ENCODE measurements at regions not wholly inside any gene's neighbourhood (a gene's known extent, or its start where the extent isn't known, plus 50 kb on each side); places are given as distances from the start of the nearest gene placed in this dataset.

DNA sequence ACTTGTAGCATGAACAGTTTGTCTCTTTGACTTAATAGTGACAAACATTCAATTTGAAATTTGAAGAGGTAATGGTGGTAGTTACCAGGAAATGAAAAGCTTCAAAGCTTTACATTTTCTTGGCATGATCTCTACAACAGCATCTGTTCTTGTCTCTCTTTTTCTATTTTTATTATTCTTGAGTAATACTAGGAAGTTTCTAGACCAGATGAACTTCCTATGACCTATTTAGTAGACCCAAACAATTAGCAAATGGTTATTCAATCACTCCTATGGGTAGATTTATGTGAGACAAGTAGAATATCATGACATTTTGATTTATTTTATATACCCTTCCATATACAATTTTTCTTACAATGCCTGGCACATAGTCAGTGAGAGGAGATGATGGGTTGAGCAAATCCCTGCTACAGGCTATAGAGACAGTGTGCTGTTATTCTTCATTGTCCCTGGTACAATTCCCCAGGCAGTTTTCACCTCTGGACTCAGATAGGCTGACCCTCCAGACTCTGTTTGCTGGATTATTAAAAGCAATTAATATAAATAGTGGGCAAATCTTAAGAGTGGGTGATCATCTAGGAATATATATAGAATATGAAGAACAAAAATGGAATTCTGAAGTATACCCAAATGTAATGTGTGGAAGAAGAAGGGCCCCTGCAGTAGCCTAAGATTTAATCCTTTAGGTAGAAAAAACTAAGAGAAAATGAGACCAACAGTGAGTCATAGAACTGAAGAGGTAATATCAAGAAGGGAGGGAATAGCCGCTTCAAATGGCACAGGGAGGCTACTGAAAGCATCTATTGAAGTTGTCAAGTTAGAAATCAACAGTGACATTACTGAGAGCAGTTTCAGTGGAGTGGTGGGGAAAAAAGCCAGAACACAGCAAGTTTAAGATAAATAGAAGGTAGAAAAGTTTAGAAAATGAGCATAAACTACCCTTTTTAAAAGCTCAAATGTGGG, 512.0 kb downstream of the FOXG1 start:
- DNase-seq (ENCODE audit: low read depth): no peak

DNA sequence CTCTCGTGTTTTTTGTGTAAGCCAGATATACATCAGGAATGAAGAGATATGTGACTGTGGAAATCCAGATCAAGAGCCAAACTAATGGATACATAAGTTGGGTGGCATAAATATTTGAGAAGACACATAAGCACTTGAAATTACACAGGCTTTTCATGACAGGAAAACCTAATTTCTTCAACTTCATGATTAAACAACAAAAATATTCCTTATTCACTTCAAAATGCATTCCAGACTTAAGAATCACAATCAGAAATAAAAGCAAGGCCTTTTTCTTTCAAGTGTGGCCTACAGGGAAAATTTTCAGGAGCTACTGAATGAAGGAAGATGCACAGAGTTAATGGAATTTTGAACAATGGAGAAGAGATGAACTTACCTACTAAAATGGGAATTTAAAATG, 515.6 kb downstream of the FOXG1 start:
- peak; percentile 42 for DNase-seq (ENCODE audit: low read depth)

DNA sequence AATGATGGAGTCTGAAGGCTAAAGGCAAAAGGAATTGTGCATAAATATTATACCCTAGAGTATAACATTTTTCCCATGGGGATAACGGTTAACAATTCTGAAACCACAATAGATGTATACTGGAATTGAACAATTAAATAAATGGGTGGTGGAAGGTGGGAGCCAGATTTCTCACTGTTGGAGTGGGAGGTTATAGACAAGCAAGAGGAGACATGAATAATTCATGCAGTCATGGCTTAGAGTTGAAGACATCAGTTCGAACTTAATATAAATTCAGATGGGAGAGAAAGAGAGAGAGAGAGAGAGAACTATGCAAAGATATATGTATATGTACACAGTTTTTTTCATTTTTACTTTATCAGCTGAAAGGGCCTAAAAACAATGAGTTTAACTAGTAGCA, 523.9 kb downstream of the FOXG1 start:
- no peak for DNase-seq (ENCODE audit: low read depth)

DNA sequence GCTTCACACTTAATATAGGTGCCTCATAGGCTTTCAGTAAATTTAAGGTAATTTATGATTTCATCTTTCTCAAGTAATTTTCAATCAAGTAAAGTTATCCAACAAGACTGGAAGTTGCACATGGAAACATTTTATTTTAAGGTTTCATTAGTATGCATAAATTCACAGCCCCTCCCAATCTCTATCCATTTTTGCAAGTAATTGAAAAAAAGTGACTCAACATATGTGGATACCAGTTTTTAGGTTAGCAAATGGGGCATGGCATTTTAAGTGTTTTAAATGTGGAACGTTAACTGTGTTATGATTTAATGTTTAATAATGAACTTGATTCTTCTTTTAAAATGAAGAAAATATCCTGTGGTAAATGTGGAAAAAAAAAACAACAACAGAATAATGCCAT, 532.8 kb downstream of the FOXG1 start:
- DNase-seq (ENCODE audit: low read depth): no peak

DNA sequence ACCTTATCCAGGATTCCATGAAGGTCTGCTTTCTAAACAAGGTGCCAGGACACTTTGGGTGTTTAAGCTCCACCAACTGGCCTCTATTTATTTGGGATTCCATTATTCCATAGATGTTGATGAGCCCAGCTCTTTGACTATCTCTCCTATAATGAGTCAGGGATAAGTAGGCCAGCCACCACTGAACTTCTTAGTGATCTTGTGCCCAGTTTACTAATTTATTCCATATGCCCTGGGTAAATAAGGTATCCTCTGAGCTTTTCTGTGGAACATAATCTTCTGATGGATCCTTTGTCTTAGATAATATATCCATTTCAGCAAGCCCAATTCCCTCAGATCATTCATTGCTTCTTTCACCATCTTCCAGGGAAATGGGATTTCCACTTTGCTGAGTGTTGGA, 535.0 kb downstream of the FOXG1 start:
- DNase-seq (ENCODE audit: low read depth): no peak

DNA sequence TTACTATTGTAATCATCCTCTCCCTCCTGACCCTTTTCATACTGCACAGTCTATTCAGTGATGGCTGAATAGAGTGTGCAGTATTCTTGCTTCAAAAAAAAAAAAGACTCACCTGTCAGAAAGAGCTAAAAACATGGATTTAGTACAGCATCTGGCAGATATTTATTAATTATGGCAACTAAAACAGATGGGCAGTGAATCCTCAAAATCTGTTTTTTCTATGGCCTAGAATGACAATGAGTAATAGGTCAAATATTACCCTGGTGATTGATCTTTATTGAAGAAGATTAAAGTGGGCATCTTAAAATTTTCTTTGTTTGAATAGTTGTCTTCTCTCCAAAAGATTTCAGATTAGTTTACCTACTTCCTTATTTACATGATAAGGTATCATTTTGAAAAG, 543.6 kb downstream of the FOXG1 start:
- DNase-seq (ENCODE audit: low read depth): no peak

DNA sequence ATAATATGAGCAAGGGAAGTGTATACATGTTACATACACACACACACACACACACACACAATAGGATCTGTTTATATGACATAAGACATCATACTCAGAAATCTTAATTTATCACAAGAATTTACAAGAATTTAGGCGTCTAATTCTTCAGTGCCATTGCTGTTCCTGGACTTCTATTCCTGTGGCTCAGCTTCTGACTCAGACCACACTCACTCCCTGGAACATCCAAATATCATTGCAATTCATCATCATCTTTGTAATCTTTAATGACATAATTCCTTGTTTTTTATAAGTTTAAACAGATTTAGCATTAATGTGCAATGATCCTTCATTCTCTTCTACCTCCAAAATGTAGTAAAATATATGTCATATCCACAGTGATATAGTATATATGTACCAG, 544.2 kb downstream of the FOXG1 start:
- peak; percentile 67 for DNase-seq (ENCODE audit: low read depth)

DNA sequence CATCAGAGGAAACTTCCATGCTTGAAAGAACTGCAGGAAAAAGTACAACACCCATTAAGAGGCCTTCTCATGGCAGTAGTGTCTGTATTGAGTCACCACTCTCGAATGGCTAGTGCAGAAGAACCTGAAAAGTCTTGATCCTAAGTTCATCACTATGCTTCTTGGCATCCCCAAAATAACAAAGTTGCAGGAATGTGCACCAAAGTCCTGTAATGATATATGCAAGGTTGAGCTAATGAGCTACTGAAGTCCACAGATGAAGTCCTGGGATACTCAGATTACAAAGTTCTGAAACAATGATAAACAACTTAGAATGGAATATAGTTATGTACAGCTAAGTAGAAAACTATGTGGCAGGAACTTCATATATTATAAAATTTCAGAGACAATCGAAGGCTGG, 545.4 kb downstream of the FOXG1 start:
- DNase-seq (ENCODE audit: low read depth): peak; percentile 9

DNA sequence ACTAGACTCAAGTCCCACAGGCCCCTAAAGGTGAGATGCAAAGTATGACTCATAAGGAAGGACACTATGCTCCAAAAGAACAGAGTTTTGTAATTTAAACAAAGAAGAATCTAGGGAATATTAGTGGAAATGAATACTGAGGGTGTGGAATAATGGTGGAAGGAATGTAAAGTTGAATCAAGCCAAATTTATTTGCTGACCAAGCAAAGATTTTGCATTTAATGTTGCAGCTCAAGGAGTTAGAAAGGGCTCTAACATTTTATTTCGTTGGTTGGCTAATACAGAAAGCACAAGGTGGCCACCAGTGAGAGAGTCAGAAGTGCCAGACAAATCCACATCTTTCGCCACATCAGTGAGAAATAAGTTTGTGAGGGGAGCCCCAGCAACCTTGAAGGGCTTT, 550.3 kb downstream of the FOXG1 start:
- DNase-seq (ENCODE audit: low read depth): no peak

DNA sequence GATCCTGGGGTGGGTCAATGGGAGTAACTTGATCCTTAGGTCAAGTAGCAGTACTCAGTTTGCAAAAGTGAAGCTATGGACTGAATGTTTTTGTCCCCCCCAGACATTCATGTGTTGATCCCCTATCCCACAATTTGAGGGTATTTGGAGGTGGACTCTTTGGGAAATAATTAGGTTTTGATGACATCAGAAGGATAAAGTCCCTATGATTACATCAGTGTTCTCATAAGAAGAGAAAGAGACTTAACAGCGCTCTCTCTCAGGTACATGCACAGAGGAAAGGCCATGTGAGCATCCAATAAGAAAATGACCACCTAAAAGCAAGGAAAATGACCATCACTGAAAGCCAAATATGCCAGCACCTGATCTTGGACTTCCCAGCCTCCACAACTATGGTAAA, 550.8 kb downstream of the FOXG1 start:
- no peak for DNase-seq (ENCODE audit: low read depth)

DNA sequence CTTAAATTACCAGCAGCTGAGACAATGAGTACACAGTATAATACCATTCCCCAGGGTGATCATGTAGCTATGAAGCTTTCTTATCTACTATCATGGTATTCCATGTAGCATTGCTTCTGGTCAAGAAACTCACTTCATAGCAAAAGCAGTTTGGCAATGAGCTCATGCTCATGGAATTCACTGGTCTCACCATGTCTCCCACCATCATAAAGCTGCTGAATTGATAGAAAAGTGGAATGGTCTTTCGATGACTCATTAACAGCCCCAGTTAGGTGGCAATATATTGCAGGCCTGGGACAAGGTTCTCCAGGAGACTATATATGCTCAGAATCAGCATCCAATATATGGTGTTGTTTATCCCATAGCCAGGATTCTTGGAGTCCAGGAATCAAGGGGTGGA, 553.7 kb downstream of the FOXG1 start:
- DNase-seq (ENCODE audit: low read depth): peak; percentile 15

DNA sequence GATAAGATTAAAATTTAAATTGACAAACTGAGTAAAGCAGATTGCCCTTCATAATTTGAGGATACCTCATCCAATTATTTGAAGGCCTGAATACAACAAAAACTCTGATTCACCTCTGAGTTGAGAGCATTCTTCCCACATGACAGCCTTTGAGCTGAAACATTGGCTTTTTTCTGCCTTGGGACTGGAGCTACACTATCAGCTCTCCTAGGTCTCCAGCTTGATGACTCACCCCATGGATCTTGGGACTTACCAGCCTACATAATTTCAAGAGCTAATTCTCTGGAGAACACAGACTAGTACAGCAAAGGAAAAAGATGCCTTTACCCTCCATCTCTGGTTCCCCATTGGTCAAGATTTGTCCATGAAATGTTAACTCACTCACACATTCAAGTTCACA, 555.1 kb downstream of the FOXG1 start:
- DNase-seq (ENCODE audit: low read depth): peak; percentile 73

DNA sequence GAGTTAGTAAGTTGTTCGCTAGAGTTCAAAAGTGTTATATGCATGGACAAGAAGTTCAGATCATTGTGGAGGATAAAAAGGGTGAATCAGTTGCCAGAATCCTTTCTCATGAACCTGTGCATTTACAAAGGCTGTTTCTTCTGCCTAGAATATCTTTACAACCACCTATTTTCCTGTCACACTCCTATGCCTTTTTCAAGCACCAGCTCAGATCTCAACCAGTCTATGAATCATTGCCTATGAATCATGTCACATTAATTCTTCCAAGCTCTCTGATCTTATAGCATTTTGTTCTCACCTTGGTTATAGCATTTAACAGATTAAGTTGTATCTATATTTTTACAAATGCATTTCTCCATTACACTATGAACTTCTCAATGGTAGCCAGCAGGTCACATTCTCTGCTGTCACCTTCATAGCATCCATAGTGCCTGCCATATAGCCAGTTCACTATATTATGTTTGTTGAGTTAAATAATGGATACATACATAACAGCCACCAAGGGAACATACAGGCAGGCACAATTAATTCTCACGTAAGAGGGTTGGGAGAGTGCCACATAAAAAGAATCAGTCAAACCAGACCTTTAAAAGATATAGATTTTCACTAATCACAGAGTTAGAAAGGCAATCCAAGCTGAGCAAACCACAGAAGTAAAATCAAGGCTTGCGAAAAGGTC, 573.0 kb downstream of the FOXG1 start:
- peak; percentile 10 for DNase-seq (ENCODE audit: low read depth)

DNA sequence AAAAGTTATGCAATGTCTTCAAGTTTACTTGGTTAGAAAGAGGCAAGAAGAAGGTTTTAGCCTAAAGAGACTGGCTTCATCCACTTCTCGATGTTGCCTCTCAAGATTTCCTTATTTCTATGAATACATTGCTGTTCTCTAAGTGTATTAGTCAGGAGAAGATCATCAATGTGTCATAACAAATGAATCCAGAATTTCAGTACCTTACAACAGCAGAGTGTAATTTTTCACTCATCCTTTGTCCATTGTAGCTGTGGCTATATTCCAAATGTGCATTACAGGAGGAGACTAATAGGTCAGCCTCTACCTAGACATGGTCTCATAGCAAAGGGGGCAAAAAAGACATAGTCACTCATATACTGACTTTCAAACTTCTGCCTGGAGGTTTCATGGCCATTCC, 579.1 kb downstream of the PRKD1 start:
- no peak for DNase-seq (ENCODE audit: low read depth)

DNA sequence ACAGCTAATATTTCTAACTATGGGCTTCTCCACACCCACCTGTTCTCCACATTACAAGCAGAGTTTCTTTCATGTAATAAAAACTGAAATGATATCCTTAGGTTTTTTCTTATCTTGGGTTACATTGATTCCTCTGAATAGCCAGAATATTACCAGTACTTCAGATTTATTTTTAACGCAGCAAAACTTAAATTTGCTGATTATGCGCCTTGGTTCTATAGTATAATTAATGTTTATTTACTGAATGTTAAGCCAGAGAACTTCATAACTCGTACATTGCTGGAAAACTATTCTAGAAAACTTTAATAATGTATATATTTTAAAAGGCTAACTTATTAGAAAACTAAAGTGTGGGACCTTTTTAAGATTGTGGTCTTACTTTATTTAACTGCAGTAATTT, 577.2 kb downstream of the PRKD1 start:
- no peak for DNase-seq (ENCODE audit: low read depth)

DNA sequence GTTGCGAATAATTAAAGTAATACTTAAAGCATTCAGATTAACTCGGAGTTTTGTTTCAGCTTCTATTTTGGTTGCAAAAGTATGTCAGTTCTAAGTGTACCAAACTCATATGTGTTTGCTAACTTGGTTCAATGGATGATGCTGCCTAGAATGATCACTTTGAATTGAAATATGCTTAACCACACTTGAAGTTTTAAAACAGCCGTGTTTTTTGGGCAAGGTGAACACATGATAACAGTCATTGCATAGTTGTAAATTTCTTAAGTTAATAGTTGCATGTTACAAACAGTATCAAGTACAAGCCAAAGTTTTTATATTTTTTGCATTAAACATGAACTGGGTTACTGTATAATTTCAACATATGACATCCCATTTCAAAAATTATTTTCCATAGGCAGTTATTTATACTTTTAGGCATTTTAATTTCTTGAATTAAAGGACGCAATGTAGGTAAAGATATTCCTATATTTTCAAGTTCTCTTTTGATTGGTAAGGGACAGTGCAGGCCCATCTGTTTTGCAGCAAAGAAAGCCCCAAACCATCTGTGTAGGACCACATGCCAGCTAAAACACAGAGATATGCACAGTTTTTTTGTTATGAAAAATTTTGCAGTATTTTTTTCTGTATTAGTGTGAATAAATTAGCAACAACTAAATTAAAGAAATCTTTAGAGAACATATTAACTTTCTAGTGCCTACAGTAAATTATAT, 575.5 kb downstream of the PRKD1 start:
- no peak for DNase-seq (ENCODE audit: low read depth)

DNA sequence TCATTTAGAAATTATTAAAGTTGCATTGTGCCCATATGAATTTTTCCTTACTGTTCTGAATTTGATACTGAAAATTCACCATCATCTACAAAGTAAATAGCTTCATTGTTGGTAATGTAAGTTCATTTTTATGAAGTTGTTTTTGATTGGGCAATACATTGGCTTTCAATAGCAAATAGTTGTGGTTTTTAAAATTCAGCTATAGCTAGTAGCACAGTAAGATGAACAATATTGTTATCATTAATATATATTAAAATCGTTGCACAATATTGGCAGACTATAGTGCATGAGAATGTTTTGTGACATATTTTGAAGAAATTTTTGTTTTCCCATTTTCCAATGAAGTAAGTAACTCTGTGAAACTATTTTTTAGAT, 575.0 kb downstream of the PRKD1 start:
- no peak for DNase-seq (ENCODE audit: low read depth)

DNA sequence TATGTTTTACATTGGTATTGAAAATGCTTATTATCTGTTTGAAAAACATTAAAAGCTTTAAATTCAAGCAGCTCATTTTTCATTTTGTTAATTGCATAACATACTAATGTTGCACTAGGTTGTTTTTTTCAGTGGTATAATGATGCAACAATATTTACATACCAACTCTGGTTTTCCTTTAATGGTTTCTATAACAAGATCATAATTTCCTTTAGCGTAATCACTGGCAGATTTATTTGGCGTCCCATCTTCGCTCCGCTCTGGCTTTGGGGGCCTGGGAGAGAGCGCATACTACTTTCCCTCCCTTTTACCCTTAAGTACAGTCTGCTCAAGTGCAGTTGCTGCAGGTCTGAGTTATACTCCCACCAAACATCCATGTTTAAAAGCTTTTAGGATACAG, 574.1 kb downstream of the PRKD1 start:
- DNase-seq (ENCODE audit: low read depth): no peak

DNA sequence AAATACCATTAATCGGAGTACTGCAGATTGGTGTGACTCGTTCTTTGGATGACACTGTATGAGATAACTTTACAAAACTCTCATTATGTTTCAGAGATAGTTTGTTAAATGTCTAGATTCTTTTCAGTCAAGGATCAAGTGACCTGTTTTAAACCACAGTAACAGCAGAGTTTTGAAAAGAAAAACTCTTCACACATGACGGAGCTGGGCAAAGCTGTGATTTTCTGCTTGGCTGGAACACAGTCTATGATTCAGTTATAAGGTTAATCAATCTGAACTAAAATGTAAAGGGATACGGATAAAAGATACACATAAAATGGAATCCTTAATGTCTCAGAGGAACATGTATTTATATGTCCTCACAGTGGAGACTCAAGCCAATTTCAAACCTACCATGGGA, 573.2 kb downstream of the PRKD1 start:
- no peak for DNase-seq (ENCODE audit: low read depth)

DNA sequence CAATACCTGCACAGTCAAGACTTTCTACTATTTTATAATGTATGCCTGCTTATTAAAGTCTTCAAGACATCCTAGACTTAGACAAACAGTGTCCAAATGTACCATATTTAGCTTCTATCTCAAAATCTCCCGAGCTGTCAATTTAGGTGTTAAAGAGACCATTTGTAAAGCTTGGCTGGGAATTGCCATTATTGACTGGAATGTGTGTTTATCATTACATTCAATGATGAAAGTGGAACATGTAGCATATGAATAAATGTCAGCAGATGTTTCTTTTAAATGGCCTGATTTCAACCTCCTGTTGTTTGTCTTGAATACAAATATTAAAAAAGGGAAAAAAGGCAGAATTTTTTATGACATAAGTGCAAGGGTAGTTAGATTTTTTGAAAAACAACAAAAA, 572.3 kb downstream of the PRKD1 start:
- no peak for DNase-seq (ENCODE audit: low read depth)

DNA sequence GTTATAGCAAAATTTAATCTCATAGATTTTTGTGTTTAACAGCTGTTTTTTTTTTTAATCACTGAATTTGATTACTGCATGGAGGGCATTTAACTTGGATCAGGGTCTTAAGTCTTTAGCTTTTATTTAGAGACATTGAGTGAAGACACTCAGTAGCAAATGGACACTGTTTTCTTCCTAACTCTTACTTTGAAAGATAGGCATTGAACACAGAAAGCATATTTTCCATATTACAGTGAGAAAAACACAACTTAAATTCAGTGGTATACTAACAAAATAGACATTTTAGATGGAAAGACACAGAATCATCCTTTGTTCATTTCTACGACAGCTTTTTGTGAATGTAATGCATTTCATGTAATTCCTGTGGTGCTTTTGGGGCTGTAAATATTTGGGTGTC, 571.8 kb downstream of the PRKD1 start:
- DNase-seq (ENCODE audit: low read depth): no peak

DNA sequence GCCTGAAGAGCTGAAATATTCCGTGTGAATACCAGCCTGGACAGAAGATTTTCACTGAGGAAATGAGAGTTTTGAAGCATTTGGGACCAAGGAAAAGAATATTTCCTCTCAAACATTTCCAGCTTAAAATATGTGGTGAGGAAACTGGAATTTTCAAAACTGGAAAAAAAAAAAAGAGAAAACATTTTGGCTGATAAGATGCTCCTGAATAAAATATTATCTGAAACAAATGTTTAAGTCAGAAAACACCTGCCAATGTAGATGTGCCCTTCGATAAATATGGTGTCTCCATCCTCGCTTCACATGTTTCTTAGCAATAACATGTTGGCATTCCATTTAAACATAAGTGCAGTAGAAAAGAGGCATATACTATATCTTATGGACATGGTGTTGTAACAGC, 567.0 kb downstream of the PRKD1 start:
- no peak for DNase-seq (ENCODE audit: low read depth)

DNA sequence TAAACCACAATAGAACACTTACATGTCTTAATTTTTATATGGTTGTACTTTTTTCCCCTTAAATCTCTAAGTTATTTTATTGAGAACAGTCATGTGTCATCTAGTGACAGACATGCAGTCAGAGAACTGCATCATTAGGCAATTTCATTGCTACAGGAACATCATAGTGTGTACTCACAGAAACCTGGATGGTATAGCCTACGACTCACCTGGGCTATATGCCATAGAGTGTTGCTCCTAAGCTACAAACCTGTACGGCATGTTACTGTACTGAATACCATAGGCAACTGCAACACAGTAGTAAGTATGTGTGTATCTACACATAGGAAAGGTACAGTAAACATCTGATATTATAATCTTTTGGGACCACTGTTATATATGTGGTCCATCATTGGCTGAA, 557.6 kb downstream of the PRKD1 start:
- DNase-seq (ENCODE audit: low read depth): no peak

All from amniotic epithelial cell (primary cell).